Activated T-cell treated with anti-CD3 and anti-CD28 coated beads, Interleukin-2, amount 50 U/mL, for 4 hours (primary cell): ENCODE measurements at regions not wholly inside any gene's neighbourhood (a gene's known extent, or its start where the extent isn't known, plus 50 kb on each side); places are given as distances from the start of the nearest gene placed in this dataset.

Experiments
- ATAC-seq, 2 donors: fragments of 200-7000 bp; cut with Tn5 transposase; one replicate each; pipeline ENCODE4 v1.10.0; 2021
- DNase-seq: peaks from one replicate; pipeline ENCODE4 v3.0.0-alpha.2; 2020
- H3K27me3 Mint-ChIP-seq: one replicate; pipeline ENCODE4 v1.8.0; 2021; ENCODE audit warnings: low read depth, mixed read lengths
- H3K36me3 Mint-ChIP-seq: one replicate; pipeline ENCODE4 v1.8.0; 2022; ENCODE audit warnings: mixed read lengths; ENCODE audit not compliant: insufficient read depth
- H3K4me1 Mint-ChIP-seq: one replicate; pipeline ENCODE4 v1.8.0; 2021; ENCODE audit warnings: low read depth, mixed read lengths
- H3K4me3 Mint-ChIP-seq: one replicate; pipeline ENCODE4 v1.8.0; 2021; ENCODE audit warnings: mild to moderate bottlenecking, moderate library complexity, mixed read lengths
- H3K9me3 Mint-ChIP-seq: one replicate; pipeline ENCODE4 v1.8.0; 2021; ENCODE audit warnings: mixed read lengths

DNA sequence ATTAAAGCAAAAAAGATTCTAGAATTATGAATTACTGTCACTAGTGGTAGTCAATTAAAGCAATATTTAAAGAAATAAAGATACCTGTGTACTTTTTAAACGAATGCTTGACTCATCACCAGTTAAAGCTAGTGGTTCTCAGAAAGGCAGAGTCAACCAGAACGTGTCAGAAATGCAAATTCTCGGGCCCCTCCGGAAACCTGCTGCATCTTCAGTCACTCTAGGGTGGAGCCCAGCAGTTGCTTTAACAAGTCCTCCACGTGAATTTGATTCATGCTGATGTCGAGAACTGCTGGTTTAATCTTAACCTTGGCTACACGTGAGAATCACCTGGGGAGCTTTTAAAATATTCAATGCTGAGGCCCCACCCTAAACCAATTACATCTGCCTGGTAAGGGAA, 169.8 kb upstream of the SDK2 start:
- Mint-ChIP-seq H3K27me3 (no peaks in the 10 kb centered on the region), H3K9me3 (peaks cover 3% of the 10 kb centered on the region), H3K36me3 (no peaks in the 10 kb centered on the region), H3K4me1 (no peaks in the 10 kb centered on the region), H3K4me3 (no peak overlapping the region)
- DNase-seq, result no peak
- ATAC-seq, result peak in 1 of 2 donors; percentile 38

DNA sequence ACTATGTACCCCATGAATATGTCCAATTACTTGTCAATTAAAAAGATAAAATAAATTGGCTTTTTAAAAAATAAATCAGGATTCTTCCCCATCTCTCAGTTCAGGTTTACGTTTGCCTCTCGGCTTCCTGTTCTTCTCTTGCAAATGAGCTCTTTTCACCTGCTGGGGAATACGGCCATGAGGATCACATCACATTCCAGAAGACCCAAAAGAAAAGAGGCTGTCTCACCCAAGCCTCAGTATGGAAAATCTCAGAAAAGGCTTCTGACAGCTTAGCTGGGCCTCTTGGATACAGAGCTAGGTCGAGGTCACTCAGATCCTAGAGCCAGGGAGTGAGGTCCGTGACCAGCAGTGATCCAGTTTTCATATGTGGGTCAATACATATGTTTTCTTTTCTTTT, 171.2 kb upstream of the SDK2 start:
- H3K27me3 Mint-ChIP-seq, result no peaks in the 10 kb centered on the region
- ATAC-seq (no peak), DNase-seq (no peak)
- H3K9me3 Mint-ChIP-seq, result peaks cover 3% of the 10 kb centered on the region
- H3K36me3 Mint-ChIP-seq, result no peaks in the 10 kb centered on the region
- H3K4me3 Mint-ChIP-seq, result no peak overlapping the region
- H3K4me1 Mint-ChIP-seq, result no peaks in the 10 kb centered on the region

DNA sequence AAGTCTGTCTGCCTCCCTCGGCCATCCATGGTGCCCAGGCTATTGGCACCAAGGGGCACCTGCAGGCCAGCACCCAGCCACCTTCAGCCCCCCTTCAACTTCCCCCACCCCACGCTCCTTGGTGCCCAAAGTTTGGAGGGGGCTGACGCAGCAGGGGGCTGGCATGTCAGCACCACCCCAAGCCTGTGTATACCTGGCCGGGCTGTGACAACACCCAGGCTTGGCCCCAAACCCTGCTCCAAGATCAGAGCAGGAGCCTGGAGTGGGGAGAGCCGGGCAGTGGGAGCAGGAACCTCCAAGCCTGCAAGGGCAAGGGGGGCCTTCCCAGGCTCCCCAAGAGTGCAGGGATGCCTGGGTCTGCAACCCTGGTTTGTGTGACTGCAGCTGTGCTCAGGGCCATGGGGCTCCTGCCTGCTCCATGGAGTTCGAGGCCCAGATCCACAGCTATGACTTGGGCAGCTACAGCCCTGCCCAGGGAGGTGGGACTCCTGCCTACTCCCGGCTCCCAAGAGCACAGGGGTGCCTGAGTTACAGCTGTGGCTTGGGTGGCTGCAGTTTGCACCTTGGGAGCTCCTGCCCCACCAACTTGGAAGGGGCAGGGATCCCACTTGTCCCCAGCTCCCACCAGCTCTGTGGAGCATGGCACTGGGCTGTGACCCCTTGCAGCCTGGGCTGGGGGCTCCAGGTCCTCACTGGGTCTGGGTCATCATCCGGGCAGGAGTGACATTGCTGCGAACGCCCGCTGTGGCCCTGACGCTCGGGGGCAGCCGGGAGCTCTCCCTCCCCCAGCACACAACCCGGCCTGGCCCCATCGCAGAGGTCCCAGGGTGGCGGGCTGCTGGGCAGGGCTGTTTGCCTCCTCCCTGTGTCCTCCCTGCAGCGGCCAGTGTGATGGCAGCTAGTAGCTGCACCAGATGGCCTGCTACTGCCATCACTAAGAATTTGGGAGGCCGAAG, 175.5 kb upstream of the SDK2 start:
- Mint-ChIP-seq H3K9me3 (peaks cover 3% of the 10 kb centered on the region), H3K36me3 (no peaks in the 10 kb centered on the region), H3K4me3 (no peak overlapping the region), H3K27me3 (peaks cover 10% of the 10 kb centered on the region), H3K4me1 (peaks cover 19% of the 10 kb centered on the region)
- DNase-seq (no peak), ATAC-seq (no peak)

DNA sequence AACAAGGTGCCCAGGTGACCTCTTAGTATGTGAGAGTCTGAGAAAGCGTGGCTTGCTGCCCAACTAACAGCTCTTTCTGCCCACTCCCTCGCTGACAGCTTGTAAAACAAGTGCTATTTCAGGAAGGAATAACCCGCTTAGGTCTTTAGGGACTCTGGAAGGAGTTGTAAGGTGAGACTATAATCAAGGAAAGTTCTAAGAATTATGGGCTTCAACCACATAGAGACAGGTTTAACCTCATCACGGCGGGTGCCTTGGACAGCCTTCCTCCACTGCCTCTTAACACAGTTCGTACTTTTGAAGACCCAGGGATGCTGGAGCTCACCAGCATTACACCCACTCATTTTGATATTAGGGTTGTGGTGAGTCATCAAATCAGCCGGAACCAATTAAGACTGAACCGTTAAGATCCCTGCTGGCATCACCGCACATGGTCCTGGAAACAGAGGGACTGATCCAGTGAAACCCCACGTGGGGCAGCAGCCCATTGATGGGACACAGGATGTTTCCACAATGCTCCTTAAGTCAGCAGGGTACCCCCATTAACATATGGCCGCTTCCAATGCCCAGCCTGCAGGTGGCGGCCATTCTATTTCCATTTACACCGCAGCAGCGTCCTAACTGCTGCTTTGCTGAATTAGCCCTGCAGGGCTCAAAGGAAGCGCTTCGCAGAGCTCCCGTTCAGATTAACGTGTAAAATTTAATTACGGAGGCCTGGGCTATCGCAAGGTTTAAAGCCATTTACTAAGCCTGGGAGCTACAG, 176.6 kb upstream of the SDK2 start:
- DNase-seq (no peak), ATAC-seq (no peak)
- no peak overlapping the region for H3K4me3 Mint-ChIP-seq
- peaks cover 25% of the 10 kb centered on the region for H3K4me1 Mint-ChIP-seq
- peaks cover 3% of the 10 kb centered on the region for H3K9me3 Mint-ChIP-seq
- H3K36me3 Mint-ChIP-seq, result no peaks in the 10 kb centered on the region
- peaks cover 10% of the 10 kb centered on the region for H3K27me3 Mint-ChIP-seq

DNA sequence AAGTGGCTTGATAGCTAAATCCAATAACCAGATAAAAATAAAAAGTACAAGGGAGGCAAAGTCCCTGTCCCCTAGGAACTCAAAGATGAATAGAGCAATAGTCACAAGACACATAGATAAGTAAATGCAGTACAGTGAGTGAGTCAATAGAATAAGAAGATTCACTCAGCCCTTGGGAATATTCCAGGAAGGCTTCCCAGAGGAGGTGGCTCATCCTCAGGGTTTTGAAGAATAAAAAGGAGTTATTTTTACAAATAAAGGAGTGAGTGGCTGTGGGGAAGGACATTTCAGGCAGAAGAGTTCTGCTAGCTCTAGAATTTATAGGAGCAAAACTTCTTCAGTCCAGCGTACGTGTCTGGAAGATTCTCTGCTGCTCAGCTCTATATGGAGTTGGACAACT, 177.4 kb upstream of the SDK2 start:
- ATAC-seq, result no peak
- DNase-seq, result no peak
- Mint-ChIP-seq H3K9me3 (peaks cover 3% of the 10 kb centered on the region), H3K4me3 (no peak overlapping the region), H3K36me3 (no peaks in the 10 kb centered on the region), H3K4me1 (peaks cover 32% of the 10 kb centered on the region), H3K27me3 (peaks cover 10% of the 10 kb centered on the region)

DNA sequence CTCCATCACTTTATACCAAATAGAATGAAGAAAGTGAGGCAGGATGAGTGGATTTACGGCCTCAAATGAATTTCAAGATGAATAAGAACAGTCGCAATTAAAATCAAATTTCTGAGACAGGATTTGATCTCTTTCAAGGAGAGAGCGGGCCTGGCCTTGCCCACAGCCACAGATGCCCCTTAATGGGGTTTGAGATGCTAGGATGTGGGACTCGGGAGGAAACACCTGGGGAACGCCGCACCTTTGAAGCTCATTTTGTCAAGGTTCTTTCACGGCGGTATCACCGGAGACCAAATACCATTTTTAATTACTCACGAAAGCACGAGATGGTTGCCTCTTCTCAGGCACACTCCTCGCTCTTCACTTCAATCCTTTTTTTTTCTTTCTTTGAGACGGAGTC, 178.1 kb upstream of the SDK2 start:
- Mint-ChIP-seq H3K4me1 (peaks cover 39% of the 10 kb centered on the region), H3K9me3 (peaks cover 3% of the 10 kb centered on the region), H3K36me3 (no peaks in the 10 kb centered on the region), H3K27me3 (peaks cover 10% of the 10 kb centered on the region), H3K4me3 (peak overlapping the region; percentile 4)
- DNase-seq (no peak), ATAC-seq (no peak)

DNA sequence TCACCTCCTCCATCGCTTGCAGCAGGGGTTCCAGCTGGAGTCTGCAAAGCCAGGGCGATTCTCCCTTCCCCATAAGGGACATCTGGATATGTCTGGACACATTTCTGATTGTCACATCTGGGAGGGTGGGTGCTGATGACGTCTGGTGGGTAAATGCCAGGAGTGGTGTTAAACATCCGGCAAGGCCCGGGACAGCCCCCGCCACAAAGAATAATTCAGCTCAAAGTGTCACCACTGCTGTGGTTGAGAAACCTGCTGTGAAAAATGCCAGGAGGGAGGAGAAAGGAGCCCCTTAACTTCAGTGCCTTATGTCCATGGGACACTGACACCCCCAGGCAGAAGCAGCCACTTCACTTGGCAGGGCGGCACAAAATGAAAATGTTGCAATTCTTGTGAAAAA, 179.4 kb upstream of the SDK2 start:
- Mint-ChIP-seq H3K9me3 (peaks cover 2% of the 10 kb centered on the region), H3K4me1 (peaks cover 52% of the 10 kb centered on the region), H3K36me3 (no peaks in the 10 kb centered on the region), H3K27me3 (peaks cover 10% of the 10 kb centered on the region), H3K4me3 (no peak overlapping the region)
- ATAC-seq (no peak), DNase-seq (no peak)

DNA sequence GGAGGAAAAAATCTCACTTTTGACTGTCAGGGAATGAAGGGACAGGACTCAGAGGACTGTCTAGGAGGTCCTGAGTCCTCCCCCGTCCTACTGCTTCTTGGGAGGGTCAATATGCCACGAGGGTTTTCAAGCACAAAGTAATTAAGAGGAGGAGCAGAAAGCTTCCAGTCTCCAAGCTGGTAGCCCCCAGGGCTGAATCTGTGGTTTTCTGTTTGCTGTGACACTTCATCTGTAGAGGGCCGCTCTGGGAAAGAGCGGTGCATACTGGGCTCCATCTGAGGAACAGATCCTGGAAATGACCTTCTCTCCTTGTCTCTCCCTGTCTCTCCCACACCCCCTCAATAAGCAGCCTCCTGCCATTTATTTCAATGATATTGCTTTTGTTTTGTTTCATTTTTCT, 180.1 kb upstream of the SDK2 start:
- H3K36me3 Mint-ChIP-seq, result no peaks in the 10 kb centered on the region
- peaks cover 10% of the 10 kb centered on the region for H3K27me3 Mint-ChIP-seq
- no peaks in the 10 kb centered on the region for H3K9me3 Mint-ChIP-seq
- ATAC-seq (no peak), DNase-seq (no peak)
- H3K4me3 Mint-ChIP-seq, result no peak overlapping the region
- H3K4me1 Mint-ChIP-seq, result peaks cover 59% of the 10 kb centered on the region

DNA sequence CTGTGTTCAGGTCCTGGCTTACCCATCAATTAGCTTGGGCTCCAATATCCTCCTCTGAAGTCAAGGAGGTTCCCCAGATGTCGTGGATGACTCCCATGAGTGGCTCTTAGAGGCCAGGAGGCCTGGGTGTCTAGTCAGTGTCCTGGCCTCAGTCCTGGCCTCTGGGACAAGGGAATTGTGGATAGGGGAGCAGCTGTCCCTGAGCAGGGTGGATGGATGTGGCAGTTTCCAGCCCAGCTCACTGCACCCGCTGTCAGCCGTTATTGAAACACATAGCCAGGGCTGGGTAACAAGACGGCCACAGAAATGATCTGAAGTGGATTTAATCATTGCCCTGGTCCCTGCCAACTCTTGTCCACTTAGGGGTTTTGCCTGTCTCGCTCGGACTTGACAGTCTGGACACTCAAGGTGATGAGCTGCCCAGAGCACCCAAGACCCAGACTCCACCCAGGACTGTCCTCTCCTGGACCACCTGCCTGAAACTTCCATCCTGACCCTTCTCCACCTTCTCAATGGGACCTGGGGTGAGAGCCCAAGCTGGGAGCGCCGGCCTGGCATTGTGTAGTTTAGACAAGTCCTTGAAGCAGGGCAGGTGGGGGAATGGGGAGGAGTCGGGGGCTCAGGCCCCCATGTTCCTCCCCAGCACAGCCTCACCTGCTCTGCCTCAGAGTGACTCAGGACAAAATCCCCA, 182.1 kb upstream of the SDK2 start:
- no peak for DNase-seq
- Mint-ChIP-seq H3K4me1 (peaks cover 72% of the 10 kb centered on the region), H3K9me3 (no peaks in the 10 kb centered on the region), H3K27me3 (peaks cover 10% of the 10 kb centered on the region), H3K36me3 (no peaks in the 10 kb centered on the region), H3K4me3 (no peak overlapping the region)
- no peak for ATAC-seq

DNA sequence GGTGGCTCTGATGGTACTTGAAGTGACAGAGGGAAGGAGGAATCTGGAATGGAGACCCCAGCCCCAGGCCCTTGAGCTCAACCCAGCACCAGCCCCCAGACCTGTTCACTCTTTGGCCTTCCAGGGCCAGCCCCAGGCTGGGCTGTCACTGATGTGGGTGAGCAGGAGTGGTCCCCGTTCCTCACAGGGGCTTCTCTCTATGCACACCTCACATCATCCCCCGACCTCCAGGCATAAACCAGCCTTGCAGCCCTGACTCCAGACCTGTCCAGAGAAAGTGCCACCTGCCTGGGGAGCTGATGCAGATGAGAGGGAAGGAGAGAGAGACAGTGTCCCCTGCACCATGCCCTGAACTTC, 182.6 kb upstream of the SDK2 start:
- H3K4me1 Mint-ChIP-seq, result peaks cover 75% of the 10 kb centered on the region
- no peak for ATAC-seq
- no peak for DNase-seq
- no peaks in the 10 kb centered on the region for H3K9me3 Mint-ChIP-seq
- peaks cover 10% of the 10 kb centered on the region for H3K27me3 Mint-ChIP-seq
- no peak overlapping the region for H3K4me3 Mint-ChIP-seq
- H3K36me3 Mint-ChIP-seq, result no peaks in the 10 kb centered on the region

DNA sequence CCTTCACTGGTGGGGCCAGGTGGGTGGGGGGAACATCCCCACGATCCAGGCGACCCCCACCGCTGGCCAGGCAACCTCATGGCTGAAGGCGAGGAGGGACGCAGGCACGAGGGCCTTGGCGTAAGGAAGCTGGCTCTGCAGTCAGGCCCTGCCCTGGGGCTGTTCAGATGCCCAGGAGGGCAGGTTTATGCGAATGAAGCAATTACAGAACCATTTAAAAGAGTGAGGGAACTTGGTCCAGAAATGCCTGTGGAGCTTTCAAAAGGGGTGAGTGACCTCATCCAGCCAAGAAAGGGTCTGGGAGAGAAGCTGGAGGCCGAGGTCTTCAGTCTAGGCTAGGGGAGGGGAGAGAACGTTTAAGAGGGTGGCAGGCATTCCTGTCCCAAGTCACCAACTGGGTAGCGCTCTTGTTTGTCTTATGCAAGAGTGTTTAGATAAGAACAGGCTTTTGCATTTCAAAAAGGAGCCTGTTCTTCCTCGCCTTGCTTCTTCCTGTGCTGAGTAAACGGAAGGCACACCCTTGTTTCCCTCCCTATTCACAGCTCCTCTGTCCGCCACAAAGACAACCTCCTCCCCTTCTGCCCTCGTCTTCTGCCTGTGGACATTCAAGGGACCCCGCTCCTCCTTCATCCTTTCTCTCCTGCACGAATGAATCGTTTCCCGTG, 183.5 kb upstream of the SDK2 start:
- H3K27me3 Mint-ChIP-seq, result peaks cover 10% of the 10 kb centered on the region
- peaks cover 73% of the 10 kb centered on the region for H3K4me1 Mint-ChIP-seq
- peak; percentile 37 to 60 for ATAC-seq
- H3K36me3 Mint-ChIP-seq, result no peaks in the 10 kb centered on the region
- H3K4me3 Mint-ChIP-seq, result peak overlapping the region; percentile 30
- H3K9me3 Mint-ChIP-seq, result no peaks in the 10 kb centered on the region
- DNase-seq, result no peak

DNA sequence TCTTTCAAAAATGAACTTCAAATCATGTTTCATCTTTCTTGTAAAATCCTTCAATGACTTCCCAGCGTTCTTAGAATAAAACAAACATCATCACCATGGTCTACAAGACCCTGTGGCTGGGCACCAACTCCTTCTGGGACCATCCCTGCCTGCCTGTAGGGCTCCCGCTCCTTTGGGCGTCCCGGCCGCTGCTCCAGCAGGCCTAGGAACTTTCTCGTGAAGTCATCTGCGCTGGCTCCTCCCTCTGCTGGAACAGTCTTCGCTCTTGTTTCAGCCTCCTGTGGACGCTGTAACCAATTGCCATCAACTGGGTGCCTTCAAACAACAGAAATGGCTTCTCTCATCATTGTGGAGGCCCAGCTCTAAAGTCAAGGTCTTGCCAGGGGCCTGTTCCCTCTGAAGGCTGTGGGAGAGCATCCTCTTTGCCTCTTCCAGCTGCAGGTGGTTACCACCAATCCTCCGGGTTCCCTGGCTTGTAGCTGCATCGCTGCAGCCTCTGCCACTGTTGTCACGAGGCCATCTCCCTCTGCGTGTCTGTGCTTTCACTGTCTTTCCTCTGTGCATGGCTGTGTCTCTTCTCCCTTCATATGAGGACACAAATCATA, 185.5 kb upstream of the SDK2 start:
- H3K9me3 Mint-ChIP-seq, result no peaks in the 10 kb centered on the region
- ATAC-seq, result no peak
- H3K4me3 Mint-ChIP-seq, result no peak overlapping the region
- peaks cover 2% of the 10 kb centered on the region for H3K27me3 Mint-ChIP-seq
- peaks cover 68% of the 10 kb centered on the region for H3K4me1 Mint-ChIP-seq
- DNase-seq, result no peak
- no peaks in the 10 kb centered on the region for H3K36me3 Mint-ChIP-seq

DNA sequence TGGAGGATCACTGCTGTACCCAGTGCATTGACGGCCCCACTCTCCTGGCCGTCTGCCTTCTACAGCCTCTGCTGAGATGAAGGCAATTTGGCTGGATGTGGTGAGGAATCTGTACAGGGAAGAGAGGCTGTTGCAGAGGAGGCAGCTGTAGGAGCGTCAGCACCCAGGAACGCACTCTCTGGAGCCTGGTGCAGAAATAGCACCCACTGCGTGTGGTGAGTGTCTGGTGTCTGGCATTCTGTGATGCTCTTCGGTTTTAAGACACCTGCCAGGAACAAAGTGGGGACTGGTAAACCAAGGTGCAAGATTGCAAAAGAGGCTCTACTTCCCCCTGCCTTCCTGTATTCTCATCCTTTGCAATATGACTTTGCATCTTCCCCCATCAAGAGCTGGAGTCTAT, 187.5 kb upstream of the SDK2 start:
- Mint-ChIP-seq H3K36me3 (peaks cover under 1% of the 10 kb centered on the region), H3K4me1 (peaks cover 67% of the 10 kb centered on the region), H3K9me3 (peaks cover 2% of the 10 kb centered on the region), H3K4me3 (no peak overlapping the region), H3K27me3 (peaks cover 2% of the 10 kb centered on the region)
- no peak for ATAC-seq
- no peak for DNase-seq
